ENCODE measurements at regions not wholly inside any gene's neighbourhood (a gene's known extent, or its start where the extent isn't known, plus 50 kb on each side); places are given as distances from the start of the nearest gene placed in this dataset.

GRCh38 chr3:187802203-187802927, 57.1 kb upstream of the BCL6 start:
- Mint-ChIP-seq H3K27me3 (no peaks in the 10 kb centered on the region), H3K36me3 (no peaks in the 10 kb centered on the region), H3K27ac (peak overlapping the region; percentile 8 to 9), H3K4me1 (peaks cover 51 to 65% (median 61%) of the 10 kb centered on the region in 3 donors), H3K9me3 (peaks cover 0 to 13% (median 0%) of the 10 kb centered on the region in 3 donors), H3K4me3 (peak overlapping the region; percentile 16 to 77 (median 32))
- DNase-seq (no peak), ATAC-seq (replicated peaks in 1 of 4) (no peak)
- WGBS (ENCODE audit: insufficient coverage), result 73% methylated on average over 2 of the region's 7 CpGs
- Histone ChIP-seq H3K4me1 (ENCODE audit: control insufficient read depth in 1 of 2, extremely low read depth in 1 of 2, insufficient read depth in 2 of 2, low read length in 2 of 2) (peaks cover 34% of the 10 kb centered on the region in 2 experiments), H3K4me3 (ENCODE audit: control insufficient read depth in 1 of 2, extremely low read depth in 1 of 2, low read length in 1 of 2) (peak overlapping the region in 1 of 2 donors; percentile 26), H3K27ac (ENCODE audit: low read length) (no peak overlapping the region), H3K9me3 (no peaks in the 10 kb centered on the region), H3K36me3 (ENCODE audit: control insufficient read depth in 2 of 2, extremely low read depth in 1 of 2, insufficient read depth in 1 of 2, low read length in 1 of 2) (no peaks in the 10 kb centered on the region), H3K27me3 (replicated peaks in 1 of 2; ENCODE audit: control insufficient read depth in 2 of 2, extremely low read depth in 1 of 2, insufficient read depth in 2 of 2, low read length in 1 of 2) (no peaks in the 10 kb centered on the region)
- CTCF ChIA-PET, result interaction anchor here in 1 of 2 donors (1.0 kb wide), 1 partner anchor 1145 kb away, joined by 3 read pairs; no protein-coding TSS in a partner anchor
- POLR2A ChIA-PET, result no interaction called here

DNA sequence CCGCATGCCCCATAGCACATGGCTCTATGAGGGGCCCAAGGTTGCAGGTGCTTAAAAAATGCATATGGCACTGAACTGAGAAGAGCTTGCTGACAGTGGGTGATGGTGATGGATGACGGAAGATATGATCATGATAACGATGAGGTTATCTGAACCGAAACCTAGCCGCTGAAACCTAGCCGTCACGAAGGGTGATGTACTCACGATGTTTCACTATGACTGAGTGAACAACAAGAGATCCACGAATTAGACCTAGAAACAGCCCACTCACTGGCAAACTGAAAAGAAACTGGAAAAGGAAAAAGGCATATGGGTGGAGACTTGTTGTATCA, 57.6 kb upstream of the BCL6 start:
- Histone ChIP-seq H3K27ac (ENCODE audit: low read length) (no peak overlapping the region), H3K4me1 (ENCODE audit: control insufficient read depth in 1 of 2, extremely low read depth in 1 of 2, insufficient read depth in 2 of 2, low read length in 2 of 2) (peaks cover 29 to 34% of the 10 kb centered on the region in 2 experiments), H3K4me3 (ENCODE audit: control insufficient read depth in 1 of 2, extremely low read depth in 1 of 2, low read length in 1 of 2) (peak overlapping the region in 1 of 2 donors; percentile 26), H3K9me3 (no peaks in the 10 kb centered on the region), H3K27me3 (replicated peaks in 1 of 2; ENCODE audit: control insufficient read depth in 2 of 2, extremely low read depth in 1 of 2, insufficient read depth in 2 of 2, low read length in 1 of 2) (no peaks in the 10 kb centered on the region), H3K36me3 (ENCODE audit: control insufficient read depth in 2 of 2, extremely low read depth in 1 of 2, insufficient read depth in 1 of 2, low read length in 1 of 2) (no peaks in the 10 kb centered on the region)
- POLR2A ChIA-PET, result no interaction called here
- DNase-seq (peak in 25 of 35 experiments; percentile 5 to 57 (median 21)), ATAC-seq (replicated peaks in 1 of 4) (peak; percentile 43 to 62 (median 45))
- no peaks in the 10 kb centered on the region for H3K36me3 Mint-ChIP-seq
- CTCF ChIA-PET, result no interaction called here
- H3K4me3 Mint-ChIP-seq, result peak overlapping the region; percentile 16 to 77 (median 32)
- H3K9me3 Mint-ChIP-seq, result peaks cover 0 to 12% (median 0%) of the 10 kb centered on the region in 3 donors
- H3K4me1 Mint-ChIP-seq, result peaks cover 46 to 62% (median 61%) of the 10 kb centered on the region in 3 donors
- H3K27ac Mint-ChIP-seq, result peak overlapping the region; percentile 2 to 82
- no peaks in the 10 kb centered on the region for H3K27me3 Mint-ChIP-seq
- 16% methylated on average over 2 of the region's 9 CpGs for WGBS (ENCODE audit: insufficient coverage)

GRCh38 chr3:187804120-187804744, 59.0 kb upstream of the BCL6 start:
- Histone ChIP-seq H3K36me3 (ENCODE audit: control insufficient read depth in 2 of 2, extremely low read depth in 1 of 2, insufficient read depth in 1 of 2, low read length in 1 of 2) (no peaks in the 10 kb centered on the region), H3K27ac (ENCODE audit: low read length) (no peak overlapping the region), H3K4me3 (ENCODE audit: control insufficient read depth in 1 of 2, extremely low read depth in 1 of 2, low read length in 1 of 2) (no peak overlapping the region), H3K9me3 (no peaks in the 10 kb centered on the region), H3K27me3 (replicated peaks in 1 of 2; ENCODE audit: control insufficient read depth in 2 of 2, extremely low read depth in 1 of 2, insufficient read depth in 2 of 2, low read length in 1 of 2) (no peaks in the 10 kb centered on the region), H3K4me1 (ENCODE audit: control insufficient read depth in 1 of 2, extremely low read depth in 1 of 2, insufficient read depth in 2 of 2, low read length in 2 of 2) (peaks cover 17 to 24% of the 10 kb centered on the region in 2 experiments)
- Mint-ChIP-seq H3K4me3 (no peak overlapping the region), H3K9me3 (peaks cover 0 to 3% (median 0%) of the 10 kb centered on the region in 3 donors), H3K27me3 (no peaks in the 10 kb centered on the region), H3K27ac (peak overlapping the region in 1 of 2 donors; percentile 5), H3K36me3 (no peaks in the 10 kb centered on the region), H3K4me1 (peaks cover 33 to 48% (median 47%) of the 10 kb centered on the region in 3 donors)
- ATAC-seq (replicated peaks in 1 of 4), result no peak
- no peak for DNase-seq
- POLR2A ChIA-PET, result no interaction called here
- 0% methylated on average over 1 of the region's 11 CpGs for WGBS (ENCODE audit: insufficient coverage)
- CTCF ChIA-PET, result no interaction called here

GRCh38 chr3:187804745-187805121, 59.5 kb upstream of the BCL6 start:
- Mint-ChIP-seq H3K27me3 (no peaks in the 10 kb centered on the region), H3K9me3 (peaks cover 0 to 3% (median 0%) of the 10 kb centered on the region in 3 donors), H3K4me3 (no peak overlapping the region), H3K36me3 (no peaks in the 10 kb centered on the region), H3K4me1 (peaks cover 28 to 43% (median 42%) of the 10 kb centered on the region in 3 donors), H3K27ac (no peak overlapping the region)
- POLR2A ChIA-PET, result no interaction called here
- peaks cover 16 to 19% of the 10 kb centered on the region in 2 experiments for H3K4me1 ChIP-seq (ENCODE audit: control insufficient read depth in 1 of 2, extremely low read depth in 1 of 2, insufficient read depth in 2 of 2, low read length in 2 of 2)
- no peak overlapping the region for H3K27ac ChIP-seq (ENCODE audit: low read length)
- 98% methylated on average over 6 of the region's 7 CpGs for WGBS (ENCODE audit: insufficient coverage)
- DNase-seq (no peak), ATAC-seq (replicated peaks in 1 of 4) (no peak)
- no peaks in the 10 kb centered on the region for H3K36me3 ChIP-seq (ENCODE audit: control insufficient read depth in 2 of 2, extremely low read depth in 1 of 2, insufficient read depth in 1 of 2, low read length in 1 of 2)
- CTCF ChIA-PET, result no interaction called here
- H3K27me3 ChIP-seq (replicated peaks in 1 of 2; ENCODE audit: control insufficient read depth in 2 of 2, extremely low read depth in 1 of 2, insufficient read depth in 2 of 2, low read length in 1 of 2), result no peaks in the 10 kb centered on the region
- no peak overlapping the region for H3K4me3 ChIP-seq (ENCODE audit: control insufficient read depth in 1 of 2, extremely low read depth in 1 of 2, low read length in 1 of 2)
- no peaks in the 10 kb centered on the region for H3K9me3 ChIP-seq

DNA sequence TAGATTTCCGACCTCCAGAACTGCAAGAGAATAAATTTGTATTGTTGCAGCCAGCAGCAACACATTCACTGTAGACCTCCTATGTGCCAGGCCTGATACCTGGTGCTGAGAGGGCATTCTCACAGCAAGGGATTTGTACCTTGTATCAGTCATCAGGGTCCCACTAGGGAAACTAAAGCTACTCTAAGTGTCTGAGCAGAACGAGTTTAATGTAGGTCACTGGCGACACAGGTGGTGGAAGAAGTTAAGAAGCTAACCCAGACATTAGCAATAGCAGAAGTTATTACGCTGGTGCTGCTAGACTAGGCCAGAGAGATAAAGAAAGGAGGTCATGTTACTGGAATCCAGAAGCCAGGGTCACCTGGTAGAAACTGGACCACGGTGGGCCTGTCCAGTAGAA, 60.5 kb upstream of the BCL6 start:
- Mint-ChIP-seq H3K27me3 (no peaks in the 10 kb centered on the region), H3K4me1 (peaks cover 19 to 34% (median 32%) of the 10 kb centered on the region in 3 donors), H3K36me3 (no peaks in the 10 kb centered on the region), H3K4me3 (no peak overlapping the region), H3K9me3 (peaks cover 0 to 3% (median 0%) of the 10 kb centered on the region in 3 donors), H3K27ac (no peak overlapping the region)
- ChIA-PET POLR2A (no interaction called here), CTCF (no interaction called here)
- ATAC-seq (replicated peaks in 1 of 4) (no peak), DNase-seq (no peak)
- no peaks in the 10 kb centered on the region for H3K27me3 ChIP-seq (replicated peaks in 1 of 2; ENCODE audit: control insufficient read depth in 2 of 2, extremely low read depth in 1 of 2, insufficient read depth in 2 of 2, low read length in 1 of 2)
- H3K9me3 ChIP-seq, result no peaks in the 10 kb centered on the region
- H3K36me3 ChIP-seq (ENCODE audit: control insufficient read depth in 2 of 2, extremely low read depth in 1 of 2, insufficient read depth in 1 of 2, low read length in 1 of 2), result no peaks in the 10 kb centered on the region
- no peak overlapping the region for H3K27ac ChIP-seq (ENCODE audit: low read length)
- peaks cover 12 to 16% of the 10 kb centered on the region in 2 experiments for H3K4me1 ChIP-seq (ENCODE audit: control insufficient read depth in 1 of 2, extremely low read depth in 1 of 2, insufficient read depth in 2 of 2, low read length in 2 of 2)
- WGBS (ENCODE audit: insufficient coverage), result 83% methylated on average over 3 of the region's 5 CpGs
- H3K4me3 ChIP-seq (ENCODE audit: control insufficient read depth in 1 of 2, extremely low read depth in 1 of 2, low read length in 1 of 2), result no peak overlapping the region

- H3K9me3 Mint-ChIP-seq, result peaks cover 0 to 3% (median 0%) of the 10 kb centered on the region in 3 donors
- no peaks in the 10 kb centered on the region for H3K27me3 Mint-ChIP-seq
- no peaks in the 10 kb centered on the region for H3K36me3 Mint-ChIP-seq
- WGBS (ENCODE audit: insufficient coverage), result no CpG with 5 or more reads among the region's 3 CpGs
- no peaks in the 10 kb centered on the region for H3K36me3 ChIP-seq (ENCODE audit: control insufficient read depth in 2 of 2, extremely low read depth in 1 of 2, insufficient read depth in 1 of 2, low read length in 1 of 2)
- CTCF ChIA-PET, result no interaction called here
- H3K4me1 ChIP-seq (ENCODE audit: control insufficient read depth in 1 of 2, extremely low read depth in 1 of 2, insufficient read depth in 2 of 2, low read length in 2 of 2), result peaks cover 4 to 5% of the 10 kb centered on the region in 2 experiments
- H3K4me1 Mint-ChIP-seq, result peaks cover 17 to 24% (median 22%) of the 10 kb centered on the region in 3 donors
- H3K4me3 ChIP-seq (ENCODE audit: control insufficient read depth in 1 of 2, extremely low read depth in 1 of 2, low read length in 1 of 2), result no peak overlapping the region
- H3K9me3 ChIP-seq, result no peaks in the 10 kb centered on the region
- ATAC-seq (replicated peaks in 1 of 4) (peak in 1 of 4 experiments; percentile 21), DNase-seq (no peak)
- POLR2A ChIA-PET, result no interaction called here
- no peak overlapping the region for H3K27ac Mint-ChIP-seq
- H3K27me3 ChIP-seq (replicated peaks in 1 of 2; ENCODE audit: control insufficient read depth in 2 of 2, extremely low read depth in 1 of 2, insufficient read depth in 2 of 2, low read length in 1 of 2), result no peaks in the 10 kb centered on the region
- no peak overlapping the region for H3K4me3 Mint-ChIP-seq
- no peak overlapping the region for H3K27ac ChIP-seq (ENCODE audit: low read length)
Measured at GRCh38 chr3:187807086-187807862, 62.0 kb upstream of the BCL6 start.

All from T-cell (primary cell).